ENCODE measurements at regions not wholly inside any gene's neighbourhood (a gene's known extent, or its start where the extent isn't known, plus 50 kb on each side); places are given as distances from the start of the nearest gene placed in this dataset.

DNA sequence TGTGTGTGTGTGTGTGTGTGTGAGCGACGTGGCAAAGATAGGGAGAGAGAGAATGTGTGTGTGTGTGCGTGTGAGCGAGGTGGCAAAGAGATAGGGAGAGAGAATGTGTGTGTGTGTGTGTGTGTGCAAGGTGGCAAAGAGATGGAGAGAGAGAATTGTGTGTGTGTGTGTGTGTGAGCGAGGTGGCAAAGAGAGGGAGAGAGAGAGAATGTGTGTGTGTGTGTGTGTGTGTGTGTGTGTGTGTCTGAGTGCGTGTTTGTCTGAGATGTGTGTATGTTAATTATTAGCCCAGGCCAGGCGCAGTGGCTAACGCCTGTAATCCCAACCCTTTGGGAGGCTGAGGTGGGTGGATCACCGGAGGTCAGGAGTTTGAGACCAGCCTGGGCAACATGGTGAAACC is 154.6 kb upstream of the RGMA start:
- no peak for DNase-seq (ENCODE audit: low read depth, low spot score)
- Histone ChIP-seq H3K9ac (ENCODE audit: insufficient read length) (no peak overlapping the region), H3K4me3 (no peak overlapping the region)

DNA sequence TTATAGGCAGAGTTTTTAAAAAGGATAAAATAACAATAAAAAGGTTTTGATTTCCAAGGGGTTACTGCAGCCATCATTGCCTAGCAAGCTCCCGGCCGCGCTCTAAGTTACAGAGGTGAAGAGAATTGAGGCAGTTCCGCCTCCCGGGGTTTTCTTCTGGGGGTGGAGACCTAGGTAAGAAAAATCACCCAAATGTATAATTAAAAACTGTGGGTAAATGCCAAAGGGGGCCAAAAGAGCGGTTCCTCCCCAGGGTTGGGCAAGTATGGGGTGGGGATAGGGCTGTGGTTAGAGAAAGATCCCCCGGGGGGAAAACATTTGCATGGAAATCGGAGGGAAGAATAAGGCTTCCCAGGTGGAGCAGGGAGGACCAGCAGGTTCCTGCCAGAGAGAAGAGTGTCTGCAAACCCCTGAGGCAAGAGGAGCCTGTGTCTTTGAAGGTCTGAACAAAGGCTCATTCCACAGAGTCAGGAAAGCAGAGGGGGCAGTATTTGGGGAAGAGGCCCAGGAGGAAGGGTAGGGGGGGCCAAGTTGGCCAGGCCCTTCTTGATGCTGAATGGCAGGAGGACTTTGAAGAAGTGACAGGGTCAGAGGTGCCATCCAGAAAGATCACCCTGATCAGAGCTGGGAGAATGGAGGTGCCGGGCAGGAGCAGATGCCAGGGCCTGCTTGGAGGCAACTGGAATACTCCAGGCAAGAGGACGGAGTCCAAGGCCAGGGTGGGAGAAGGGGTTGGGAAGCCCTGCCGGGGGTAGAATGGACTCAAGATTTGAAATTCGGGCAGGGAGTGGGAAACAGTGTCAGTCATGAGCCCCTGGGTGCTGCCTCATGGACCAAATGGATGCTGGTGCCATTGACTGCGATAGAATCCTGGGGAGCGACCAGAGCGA is 152.9 kb upstream of the RGMA start:
- no peak overlapping the region for H3K4me3 ChIP-seq

More for the DNA sequence above, 154.6 kb upstream of the RGMA start:
- Histone ChIP-seq H3K27ac (no peak overlapping the region), H3K36me3 (ENCODE audit: insufficient read depth, low read length) (no peaks in the 10 kb centered on the region), H3K9me3 (ENCODE audit: low read depth, low read length) (no peaks in the 10 kb centered on the region)
- TF ChIP-seq POLR2AphosphoS5 (IDR thresholded peaks at IDR 0.05; ENCODE audit: borderline replicate concordance, low read depth, low read length), result no peak
- TF ChIP-seq EZH2 (IDR thresholded peaks at IDR 0.05), result no peak
- TF ChIP-seq FOXP2 (optimal IDR thresholded peaks at IDR 0.05; ENCODE audit: control extremely low read depth, extremely low read length, insufficient read depth), result no peak

DNA sequence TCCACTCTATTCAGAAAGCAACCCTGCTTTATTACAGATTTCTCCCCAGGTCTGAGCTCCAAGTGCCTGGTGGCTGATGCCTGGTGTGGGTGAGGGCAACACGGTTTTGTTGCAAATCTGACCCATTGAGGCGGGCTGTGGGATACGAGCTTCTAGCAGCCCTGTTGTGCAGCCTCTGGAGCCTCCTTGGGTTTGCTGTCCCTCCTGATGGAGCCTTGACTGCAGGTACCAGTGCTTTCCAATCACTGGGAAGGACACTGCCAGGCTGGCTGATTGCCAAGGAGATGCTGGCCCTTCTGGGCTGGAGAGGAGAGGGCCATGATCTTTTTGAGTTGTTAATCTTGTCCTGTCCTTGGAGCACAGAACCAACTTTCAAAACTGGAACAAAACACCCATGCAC is 151.0 kb upstream of the RGMA start:
- Histone ChIP-seq H3K36me3 (ENCODE audit: insufficient read depth, low read length) (no peaks in the 10 kb centered on the region), H3K9me3 (ENCODE audit: low read depth, low read length) (no peaks in the 10 kb centered on the region), H3K9ac (ENCODE audit: insufficient read length) (no peak overlapping the region), H3K4me3 (no peak overlapping the region), H3K27ac (no peak overlapping the region)
- no peak for DNase-seq (ENCODE audit: low read depth, low spot score)
- no peak for TF ChIP-seq FOXP2 (optimal IDR thresholded peaks at IDR 0.05; ENCODE audit: control extremely low read depth, extremely low read length, insufficient read depth)
- TF ChIP-seq EZH2 (IDR thresholded peaks at IDR 0.05), result no peak
- no peak for TF ChIP-seq POLR2AphosphoS5 (IDR thresholded peaks at IDR 0.05; ENCODE audit: borderline replicate concordance, low read depth, low read length)

More for the DNA sequence above, 152.9 kb upstream of the RGMA start:
- DNase-seq (ENCODE audit: low read depth, low spot score), result no peak
- no peak overlapping the region for H3K9ac ChIP-seq (ENCODE audit: insufficient read length)
- H3K36me3 ChIP-seq (ENCODE audit: insufficient read depth, low read length), result no peaks in the 10 kb centered on the region
- TF ChIP-seq FOXP2 (optimal IDR thresholded peaks at IDR 0.05; ENCODE audit: control extremely low read depth, extremely low read length, insufficient read depth) (no peak), EZH2 (IDR thresholded peaks at IDR 0.05) (no peak), POLR2AphosphoS5 (IDR thresholded peaks at IDR 0.05; ENCODE audit: borderline replicate concordance, low read depth, low read length) (no peak)
- H3K27ac ChIP-seq, result no peak overlapping the region
- no peaks in the 10 kb centered on the region for H3K9me3 ChIP-seq (ENCODE audit: low read depth, low read length)

DNA sequence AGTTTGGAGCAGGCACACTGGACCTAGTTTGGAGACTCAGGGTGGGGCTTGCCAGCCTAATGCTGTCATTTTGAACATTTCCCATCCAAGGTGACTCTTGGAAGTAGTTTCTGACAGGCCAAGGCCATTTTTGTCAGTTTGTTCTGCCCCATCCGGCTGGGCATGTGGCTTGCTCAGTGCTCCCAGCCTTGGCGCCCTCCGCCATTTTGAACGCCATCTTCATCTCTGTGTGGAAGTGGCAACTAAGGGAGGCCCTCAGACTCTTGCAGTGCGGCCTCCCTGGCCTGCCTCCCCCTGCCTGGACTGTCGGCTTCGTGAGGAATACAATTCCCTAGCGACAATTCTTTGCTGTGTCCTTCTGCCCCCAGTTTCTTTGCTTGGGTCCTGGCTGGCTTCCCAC is 150.6 kb upstream of the RGMA start:
- Histone ChIP-seq H3K9me3 (ENCODE audit: low read depth, low read length) (no peaks in the 10 kb centered on the region), H3K27ac (no peak overlapping the region), H3K4me3 (no peak overlapping the region), H3K9ac (ENCODE audit: insufficient read length) (no peak overlapping the region), H3K36me3 (ENCODE audit: insufficient read depth, low read length) (no peaks in the 10 kb centered on the region)
- DNase-seq (ENCODE audit: low read depth, low spot score), result no peak
- TF ChIP-seq FOXP2 (optimal IDR thresholded peaks at IDR 0.05; ENCODE audit: control extremely low read depth, extremely low read length, insufficient read depth) (no peak), EZH2 (IDR thresholded peaks at IDR 0.05) (no peak), POLR2AphosphoS5 (IDR thresholded peaks at IDR 0.05; ENCODE audit: borderline replicate concordance, low read depth, low read length) (no peak)

GRCh38 chr15:93238641-93239040 is 149.6 kb upstream of the RGMA start:
- no peaks in the 10 kb centered on the region for H3K36me3 ChIP-seq (ENCODE audit: insufficient read depth, low read length)
- no peaks in the 10 kb centered on the region for H3K9me3 ChIP-seq (ENCODE audit: low read depth, low read length)
- no peak overlapping the region for H3K4me3 ChIP-seq
- no peak overlapping the region for H3K27ac ChIP-seq
- no peak for DNase-seq (ENCODE audit: low read depth, low spot score)
- TF ChIP-seq FOXP2 (optimal IDR thresholded peaks at IDR 0.05; ENCODE audit: control extremely low read depth, extremely low read length, insufficient read depth) (no peak), POLR2AphosphoS5 (IDR thresholded peaks at IDR 0.05; ENCODE audit: borderline replicate concordance, low read depth, low read length) (no peak), EZH2 (IDR thresholded peaks at IDR 0.05) (no peak)
- no peak overlapping the region for H3K9ac ChIP-seq (ENCODE audit: insufficient read length)

GRCh38 chr15:93235926-93236780 is 147.1 kb upstream of the RGMA start:
- no peak overlapping the region for H3K9ac ChIP-seq (ENCODE audit: insufficient read length)
- H3K27ac ChIP-seq, result no peak overlapping the region
- H3K4me3 ChIP-seq, result no peak overlapping the region
- H3K9me3 ChIP-seq (ENCODE audit: low read depth, low read length), result no peaks in the 10 kb centered on the region
- no peaks in the 10 kb centered on the region for H3K36me3 ChIP-seq (ENCODE audit: insufficient read depth, low read length)
- no peak for TF ChIP-seq POLR2AphosphoS5 (IDR thresholded peaks at IDR 0.05; ENCODE audit: borderline replicate concordance, low read depth, low read length)
- no peak for TF ChIP-seq EZH2 (IDR thresholded peaks at IDR 0.05)
- no peak for TF ChIP-seq FOXP2 (optimal IDR thresholded peaks at IDR 0.05; ENCODE audit: control extremely low read depth, extremely low read length, insufficient read depth)
- DNase-seq (ENCODE audit: low read depth, low spot score), result no peak

DNA sequence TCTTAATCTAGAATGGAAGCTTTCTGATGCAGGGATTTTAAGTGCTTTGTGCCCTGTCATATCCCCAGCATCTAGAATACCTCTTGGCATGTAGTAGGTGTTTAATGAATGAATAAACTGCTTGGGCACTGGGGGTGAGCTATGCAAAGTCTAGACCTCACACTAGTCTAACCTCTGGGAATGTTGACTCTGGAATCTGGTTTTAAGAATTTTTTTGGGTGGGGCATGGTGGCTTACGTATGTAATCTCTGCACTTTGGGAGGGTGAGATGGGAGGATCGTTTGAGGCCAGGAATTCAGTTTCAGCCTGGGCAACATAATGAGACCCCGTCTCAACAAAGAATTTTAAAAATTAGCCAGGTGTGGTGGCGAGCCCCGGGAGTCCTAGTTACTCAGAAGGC is 146.3 kb upstream of the RGMA start:
- TF ChIP-seq FOXP2 (optimal IDR thresholded peaks at IDR 0.05; ENCODE audit: control extremely low read depth, extremely low read length, insufficient read depth) (no peak), POLR2AphosphoS5 (IDR thresholded peaks at IDR 0.05; ENCODE audit: borderline replicate concordance, low read depth, low read length) (no peak), EZH2 (IDR thresholded peaks at IDR 0.05) (no peak)
- Histone ChIP-seq H3K27ac (no peak overlapping the region), H3K36me3 (ENCODE audit: insufficient read depth, low read length) (no peaks in the 10 kb centered on the region), H3K4me3 (no peak overlapping the region), H3K9ac (ENCODE audit: insufficient read length) (no peak overlapping the region), H3K9me3 (ENCODE audit: low read depth, low read length) (no peaks in the 10 kb centered on the region)
- no peak for DNase-seq (ENCODE audit: low read depth, low spot score)

GRCh38 chr15:93233710-93234109 is 144.7 kb upstream of the RGMA start:
- TF ChIP-seq FOXP2 (optimal IDR thresholded peaks at IDR 0.05; ENCODE audit: control extremely low read depth, extremely low read length, insufficient read depth) (no peak), POLR2AphosphoS5 (IDR thresholded peaks at IDR 0.05; ENCODE audit: borderline replicate concordance, low read depth, low read length) (no peak), EZH2 (IDR thresholded peaks at IDR 0.05) (no peak)
- no peak overlapping the region for H3K4me3 ChIP-seq
- DNase-seq (ENCODE audit: low read depth, low spot score), result no peak

More at GRCh38 chr15:93233710-93234109, 144.7 kb upstream of the RGMA start:
- Histone ChIP-seq H3K9ac (ENCODE audit: insufficient read length) (no peak overlapping the region), H3K27ac (no peak overlapping the region), H3K9me3 (ENCODE audit: low read depth, low read length) (no peaks in the 10 kb centered on the region), H3K36me3 (ENCODE audit: insufficient read depth, low read length) (no peaks in the 10 kb centered on the region)

All from SK-N-MC (cell line).